ENCODE measurements at regions not wholly inside any gene's neighbourhood (a gene's known extent, or its start where the extent isn't known, plus 50 kb on each side); places are given as distances from the start of the nearest gene placed in this dataset.

- no peak for DNase-seq
- no peak overlapping the region for H3K27ac ChIP-seq
- no peaks in the 10 kb centered on the region for H3K36me3 ChIP-seq
- no peak for TF ChIP-seq POLR2A (IDR thresholded peaks at IDR 0.05)
- TF ChIP-seq, protein P1, sequence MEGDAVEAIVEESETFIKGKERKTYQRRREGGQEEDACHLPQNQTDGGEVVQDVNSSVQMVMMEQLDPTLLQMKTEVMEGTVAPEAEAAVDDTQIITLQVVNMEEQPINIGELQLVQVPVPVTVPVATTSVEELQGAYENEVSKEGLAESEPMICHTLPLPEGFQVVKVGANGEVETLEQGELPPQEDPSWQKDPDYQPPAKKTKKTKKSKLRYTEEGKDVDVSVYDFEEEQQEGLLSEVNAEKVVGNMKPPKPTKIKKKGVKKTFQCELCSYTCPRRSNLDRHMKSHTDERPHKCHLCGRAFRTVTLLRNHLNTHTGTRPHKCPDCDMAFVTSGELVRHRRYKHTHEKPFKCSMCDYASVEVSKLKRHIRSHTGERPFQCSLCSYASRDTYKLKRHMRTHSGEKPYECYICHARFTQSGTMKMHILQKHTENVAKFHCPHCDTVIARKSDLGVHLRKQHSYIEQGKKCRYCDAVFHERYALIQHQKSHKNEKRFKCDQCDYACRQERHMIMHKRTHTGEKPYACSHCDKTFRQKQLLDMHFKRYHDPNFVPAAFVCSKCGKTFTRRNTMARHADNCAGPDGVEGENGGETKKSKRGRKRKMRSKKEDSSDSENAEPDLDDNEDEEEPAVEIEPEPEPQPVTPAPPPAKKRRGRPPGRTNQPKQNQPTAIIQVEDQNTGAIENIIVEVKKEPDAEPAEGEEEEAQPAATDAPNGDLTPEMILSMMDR (IDR thresholded peaks at IDR 0.05) = no peak
- no peaks in the 10 kb centered on the region for H3K4me1 ChIP-seq
- H3K4me3 ChIP-seq = no peak overlapping the region
- H3K9me3 ChIP-seq = no peaks in the 10 kb centered on the region
- no peaks in the 10 kb centered on the region for H3K27me3 ChIP-seq
Observed at GRCh38 chr13:40109351-40109844, 453.9 kb downstream of the COG6 start.

DNA sequence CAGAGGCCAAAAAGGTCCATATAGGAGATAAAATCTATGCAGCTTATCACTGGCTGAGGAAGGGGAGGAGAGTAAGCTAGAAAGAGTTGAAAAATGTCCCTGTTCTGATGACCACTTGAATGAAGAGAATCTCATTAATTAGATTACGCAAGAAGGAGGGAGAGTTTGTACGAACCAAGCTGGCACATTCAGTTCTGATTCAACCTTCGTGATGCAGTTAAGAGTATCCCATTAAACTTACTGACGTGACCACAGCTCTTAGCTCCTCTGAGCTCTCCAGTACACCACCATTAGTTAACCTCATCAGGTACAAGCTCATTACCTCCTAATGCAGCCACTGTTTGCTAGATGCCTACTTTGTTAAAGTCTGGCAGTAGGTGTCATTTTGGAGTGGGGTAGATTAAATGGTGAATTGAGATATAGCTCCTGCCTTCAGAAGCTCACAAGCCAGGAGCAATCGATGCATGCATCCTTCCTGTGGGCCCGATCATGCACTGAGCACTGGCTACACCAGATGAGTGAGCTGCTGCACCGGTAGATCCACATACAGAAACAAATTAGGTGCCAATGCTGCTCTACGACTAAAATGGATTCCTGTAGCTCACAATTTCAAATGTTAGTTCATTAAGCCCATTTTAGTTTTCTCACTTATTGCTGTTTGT is 458.3 kb downstream of the COG6 start:
- no peaks in the 10 kb centered on the region for H3K27me3 ChIP-seq
- H3K9me3 ChIP-seq = no peaks in the 10 kb centered on the region
- H3K4me3 ChIP-seq = no peak overlapping the region
- TF ChIP-seq POLR2A (IDR thresholded peaks at IDR 0.05) = no peak
- TF ChIP-seq, protein P1 (IDR thresholded peaks at IDR 0.05) = no peak
- H3K36me3 ChIP-seq = no peaks in the 10 kb centered on the region
- no peak overlapping the region for H3K27ac ChIP-seq
- H3K4me1 ChIP-seq = peaks cover 0 to 6% (median 0%) of the 10 kb centered on the region in 4 donors
- no peak for DNase-seq

GRCh38 chr13:40114305-40114896 is 458.9 kb downstream of the COG6 start:
- Histone ChIP-seq H3K36me3 (no peaks in the 10 kb centered on the region), H3K9me3 (no peaks in the 10 kb centered on the region), H3K27ac (no peak overlapping the region), H3K4me1 (peaks cover 0 to 6% (median 0%) of the 10 kb centered on the region in 4 donors), H3K27me3 (no peaks in the 10 kb centered on the region), H3K4me3 (no peak overlapping the region)
- no peak for DNase-seq
- TF ChIP-seq POLR2A (IDR thresholded peaks at IDR 0.05) = no peak
- TF ChIP-seq, protein P1 (IDR thresholded peaks at IDR 0.05) = no peak

- TF ChIP-seq POLR2A (IDR thresholded peaks at IDR 0.05) = no peak
- TF ChIP-seq, protein P1 (IDR thresholded peaks at IDR 0.05) = no peak
- no peaks in the 10 kb centered on the region for H3K9me3 ChIP-seq
- no peaks in the 10 kb centered on the region for H3K36me3 ChIP-seq
- peak overlapping the region in 2 of 4 donors; percentile 22 to 24 for H3K27ac ChIP-seq
- no peak for DNase-seq
- H3K4me3 ChIP-seq = no peak overlapping the region
- H3K4me1 ChIP-seq = peaks cover 0 to 6% (median 0%) of the 10 kb centered on the region in 4 donors
- H3K27me3 ChIP-seq = no peaks in the 10 kb centered on the region
Observed at GRCh38 chr13:40115426-40115825, 460.0 kb downstream of the COG6 start.

GRCh38 chr13:40116008-40116407 is 460.5 kb downstream of the COG6 start:
- Histone ChIP-seq H3K9me3 (no peaks in the 10 kb centered on the region), H3K4me1 (peaks cover 0 to 6% (median 0%) of the 10 kb centered on the region in 4 donors), H3K4me3 (no peak overlapping the region), H3K27ac (peak overlapping the region in 2 of 4 donors; percentile 22 to 24), H3K27me3 (no peaks in the 10 kb centered on the region), H3K36me3 (no peaks in the 10 kb centered on the region)
- DNase-seq = peak in 1 of 3 donors; percentile 88
- TF ChIP-seq, protein P1 (IDR thresholded peaks at IDR 0.05) = peak in 2 of 6 experiments; percentile 23 to 28
- TF ChIP-seq POLR2A (IDR thresholded peaks at IDR 0.05) = no peak

All from Peyer's patch (tissue), 4 donors.